WTC11 (cell line): ENCODE measurements at regions not wholly inside any gene's neighbourhood (a gene's known extent, or its start where the extent isn't known, plus 50 kb on each side); places are given as distances from the start of the nearest gene placed in this dataset.

Experiments used
- ATAC-seq: fragments of 200-7000 bp; cut with Tn5 transposase; 2 replicates; pipeline ENCODE4 v1.10.0; 2021; ENCODE audit warnings: mild to moderate bottlenecking, moderate library complexity
- CTCF ChIA-PET: fragments of 300-600 bp; sonication (Branson Sonifier 250); formaldehyde crosslinking; loops from one replicate; lab custom pipeline; 2021; ENCODE audit warnings: antibody characterized with exemption; lab: Charles Lee
- POLR2A ChIA-PET: fragments of 350-600 bp; sonication (Branson Sonifier 250); formaldehyde crosslinking; loops from one replicate; lab custom pipeline; 2021; ENCODE audit warnings: antibody characterized with exemption; lab: Charles Lee
- DNase-seq: peaks from one replicate; pipeline ENCODE4 v3.0.0; 2021; ENCODE audit warnings: low spot score
- H3K27ac Mint-ChIP-seq: 2 replicates; pipeline ENCODE4 v1.8.0; 2021; ENCODE audit warnings: mixed read lengths
- H3K27me3 Mint-ChIP-seq: 2 replicates; pipeline ENCODE4 v1.8.0; 2021; ENCODE audit warnings: low read depth, mild to moderate bottlenecking, moderate library complexity, mixed read lengths
- H3K36me3 Mint-ChIP-seq: 2 replicates; pipeline ENCODE4 v1.8.0; 2021; ENCODE audit warnings: mixed read lengths
- H3K4me1 Mint-ChIP-seq: 2 replicates; pipeline ENCODE4 v1.8.0; 2022; ENCODE audit warnings: mixed read lengths
- H3K4me3 Mint-ChIP-seq: 2 replicates; pipeline ENCODE4 v1.8.0; 2021; ENCODE audit warnings: mild to moderate bottlenecking, moderate library complexity, mixed read lengths
- H3K9me3 Mint-ChIP-seq: 2 replicates; pipeline ENCODE4 v1.8.0; 2021; ENCODE audit warnings: mixed read lengths
- CREB1 ChIP-seq: sonication (generic); formaldehyde crosslinking; IDR thresholded peaks from 2 replicates; pipeline ENCODE4 v1.8.0; 2023; ENCODE audit warnings: mild to moderate bottlenecking, missing genetic modification reagents
- CREM ChIP-seq: sonication (generic); formaldehyde crosslinking; IDR thresholded peaks from 2 replicates; pipeline ENCODE4 v1.8.1; 2022; ENCODE audit warnings: mild to moderate bottlenecking, missing genetic modification reagents, moderate library complexity
- FOXJ3 ChIP-seq: sonication (generic); formaldehyde crosslinking; IDR thresholded peaks from 2 replicates; pipeline ENCODE4 v1.9.0; 2021; ENCODE audit warnings: missing genetic modification reagents, mild to moderate bottlenecking, borderline replicate concordance
- FOXP1 ChIP-seq: sonication (generic); formaldehyde crosslinking; IDR thresholded peaks from 2 replicates; pipeline ENCODE4 v1.8.0; 2022; ENCODE audit warnings: missing genetic modification reagents, mild to moderate bottlenecking, moderate library complexity, borderline replicate concordance
- GTF2I ChIP-seq: fragments of 250-450 bp; sonication (Bioruptor Pico); conservative IDR thresholded peaks from 2 replicates; pipeline ENCODE4 v1.4.0; 2021; ENCODE audit warnings: mild to moderate bottlenecking
- NFYB ChIP-seq: sonication (generic); formaldehyde crosslinking; conservative IDR thresholded peaks from 2 replicates; pipeline ENCODE4 v1.8.0; 2022; ENCODE audit warnings: low read depth, missing genetic modification reagents
- NR2C2 ChIP-seq: sonication (generic); formaldehyde crosslinking; IDR thresholded peaks from 2 replicates; pipeline ENCODE4 v1.8.0; 2022; ENCODE audit warnings: mild to moderate bottlenecking, missing genetic modification reagents
- RELA ChIP-seq: sonication (generic); formaldehyde crosslinking; IDR thresholded peaks from 2 replicates; pipeline ENCODE4 v1.8.1; 2022; ENCODE audit warnings: missing genetic modification reagents, mild to moderate bottlenecking, borderline replicate concordance
- SP1 ChIP-seq: sonication (generic); formaldehyde crosslinking; conservative IDR thresholded peaks from 2 replicates; pipeline ENCODE4 v1.8.1; 2022; ENCODE audit warnings: missing genetic modification reagents
- ZNF317 ChIP-seq: sonication (generic); formaldehyde crosslinking; IDR thresholded peaks from 2 replicates; pipeline ENCODE4 v1.8.1; 2023; ENCODE audit warnings: low read depth, mild to moderate bottlenecking, moderate library complexity, missing genetic modification reagents, borderline replicate concordance
- TF ChIP-seq, protein P1 (sequence below): fragments of 200-600 bp; IDR thresholded peaks from 2 replicates; pipeline ENCODE4 v1.8.0; 2022; ENCODE audit warnings: antibody characterized with exemption
- TF ChIP-seq, protein P2 (sequence below): sonication (generic); formaldehyde crosslinking; IDR thresholded peaks from 2 replicates; pipeline ENCODE4 v1.8.0; 2023; ENCODE audit warnings: missing genetic modification reagents, mild to moderate bottlenecking, borderline replicate concordance
- TF ChIP-seq, protein P3 (sequence below): sonication (generic); formaldehyde crosslinking; IDR thresholded peaks from 2 replicates; pipeline ENCODE4 v1.8.1; 2022; ENCODE audit warnings: low read depth, missing genetic modification reagents, borderline replicate concordance
- TF ChIP-seq, protein P4 (sequence below): sonication (generic); formaldehyde crosslinking; IDR thresholded peaks from 2 replicates; pipeline ENCODE4 v1.8.0; 2022; ENCODE audit warnings: mild to moderate bottlenecking, missing genetic modification reagents
- TF ChIP-seq, protein P5 (sequence below): sonication (generic); formaldehyde crosslinking; IDR thresholded peaks from 2 replicates; pipeline ENCODE4 v1.8.1; 2022; ENCODE audit warnings: low read depth, mild to moderate bottlenecking, moderate library complexity, missing genetic modification reagents, borderline replicate concordance
- TF ChIP-seq, protein P6 (sequence below): sonication (generic); formaldehyde crosslinking; IDR thresholded peaks from 2 replicates; pipeline ENCODE4 v1.8.0; 2022; ENCODE audit warnings: mild to moderate bottlenecking, missing genetic modification reagents
- TF ChIP-seq, protein P7 (sequence below): fragments of 250-450 bp; sonication (Bioruptor Pico); IDR thresholded peaks from 2 replicates; pipeline ENCODE4 v1.8.0; 2021; ENCODE audit warnings: mild to moderate bottlenecking

DNA sequence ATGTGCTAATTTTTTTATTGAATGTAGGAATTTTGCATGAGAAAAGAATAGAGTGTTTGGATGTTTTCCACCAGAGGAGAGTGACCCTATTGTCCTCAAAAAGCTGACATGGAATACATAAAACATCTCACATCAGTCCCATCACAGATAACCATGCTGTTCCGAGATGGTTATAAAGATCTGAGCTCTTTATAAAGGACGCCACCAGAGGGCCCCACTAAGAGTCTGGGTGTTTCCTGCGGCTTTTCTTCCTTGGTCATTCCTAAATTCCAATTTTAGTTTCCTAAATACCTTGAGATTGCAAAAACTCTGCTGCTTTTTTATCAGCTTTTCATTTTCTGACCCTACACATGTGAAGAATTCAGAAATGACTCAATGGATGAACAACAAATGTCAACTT is 504.5 kb upstream of the FRG1 start:
- peaks cover 39% of the 10 kb centered on the region for H3K36me3 Mint-ChIP-seq
- CTCF ChIA-PET: interaction anchor here (0.7 to 1.0 kb wide), 4 partner anchors 22 to 357 kb away, joined by 3 to 5 read pairs (median 4); no protein-coding TSS in a partner anchor
- no peak overlapping the region for H3K27ac Mint-ChIP-seq
- H3K27me3 Mint-ChIP-seq: no peaks in the 10 kb centered on the region; the same call in 1 of the 2 replicates
- peak; percentile 43; the same call in 1 of the 2 replicates for ATAC-seq
- POLR2A ChIA-PET: no interaction called here
- no peak for DNase-seq
- no peaks in the 10 kb centered on the region for H3K4me1 Mint-ChIP-seq
- TF ChIP-seq, protein P1, sequence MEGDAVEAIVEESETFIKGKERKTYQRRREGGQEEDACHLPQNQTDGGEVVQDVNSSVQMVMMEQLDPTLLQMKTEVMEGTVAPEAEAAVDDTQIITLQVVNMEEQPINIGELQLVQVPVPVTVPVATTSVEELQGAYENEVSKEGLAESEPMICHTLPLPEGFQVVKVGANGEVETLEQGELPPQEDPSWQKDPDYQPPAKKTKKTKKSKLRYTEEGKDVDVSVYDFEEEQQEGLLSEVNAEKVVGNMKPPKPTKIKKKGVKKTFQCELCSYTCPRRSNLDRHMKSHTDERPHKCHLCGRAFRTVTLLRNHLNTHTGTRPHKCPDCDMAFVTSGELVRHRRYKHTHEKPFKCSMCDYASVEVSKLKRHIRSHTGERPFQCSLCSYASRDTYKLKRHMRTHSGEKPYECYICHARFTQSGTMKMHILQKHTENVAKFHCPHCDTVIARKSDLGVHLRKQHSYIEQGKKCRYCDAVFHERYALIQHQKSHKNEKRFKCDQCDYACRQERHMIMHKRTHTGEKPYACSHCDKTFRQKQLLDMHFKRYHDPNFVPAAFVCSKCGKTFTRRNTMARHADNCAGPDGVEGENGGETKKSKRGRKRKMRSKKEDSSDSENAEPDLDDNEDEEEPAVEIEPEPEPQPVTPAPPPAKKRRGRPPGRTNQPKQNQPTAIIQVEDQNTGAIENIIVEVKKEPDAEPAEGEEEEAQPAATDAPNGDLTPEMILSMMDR: peak; percentile 23; the same call in 1 of the 2 replicates
- TF ChIP-seq GTF2I: no peak
- H3K9me3 Mint-ChIP-seq: peaks cover 66% of the 10 kb centered on the region
- H3K4me3 Mint-ChIP-seq: no peak overlapping the region

DNA sequence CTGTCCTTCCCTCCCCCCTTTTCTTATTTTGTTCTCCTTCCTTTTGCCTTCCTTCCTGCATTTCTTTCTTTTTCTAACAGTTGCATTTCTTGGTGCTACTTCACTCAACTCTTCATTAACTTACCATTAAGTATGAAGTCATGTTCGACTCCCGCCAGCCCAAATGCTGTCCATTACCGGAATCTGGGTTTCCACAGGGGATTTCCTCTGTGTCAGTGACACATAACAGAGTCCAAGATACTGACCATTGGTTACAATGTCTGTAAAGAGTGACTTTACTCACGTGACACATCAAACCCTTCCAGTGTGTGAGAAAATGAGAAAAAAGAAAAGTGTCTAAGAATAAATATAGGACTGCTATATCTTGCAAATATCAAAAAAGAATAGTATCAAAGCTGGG is 500.0 kb upstream of the FRG1 start:
- Mint-ChIP-seq H3K9me3 (peaks cover 54% of the 10 kb centered on the region), H3K36me3 (peaks cover 15% of the 10 kb centered on the region), H3K27me3 (no peaks in the 10 kb centered on the region), H3K4me1 (no peaks in the 10 kb centered on the region), H3K4me3 (no peak overlapping the region), H3K27ac (no peak overlapping the region)
- DNase-seq (no peak), ATAC-seq (no peak)
- TF ChIP-seq, protein P2, sequence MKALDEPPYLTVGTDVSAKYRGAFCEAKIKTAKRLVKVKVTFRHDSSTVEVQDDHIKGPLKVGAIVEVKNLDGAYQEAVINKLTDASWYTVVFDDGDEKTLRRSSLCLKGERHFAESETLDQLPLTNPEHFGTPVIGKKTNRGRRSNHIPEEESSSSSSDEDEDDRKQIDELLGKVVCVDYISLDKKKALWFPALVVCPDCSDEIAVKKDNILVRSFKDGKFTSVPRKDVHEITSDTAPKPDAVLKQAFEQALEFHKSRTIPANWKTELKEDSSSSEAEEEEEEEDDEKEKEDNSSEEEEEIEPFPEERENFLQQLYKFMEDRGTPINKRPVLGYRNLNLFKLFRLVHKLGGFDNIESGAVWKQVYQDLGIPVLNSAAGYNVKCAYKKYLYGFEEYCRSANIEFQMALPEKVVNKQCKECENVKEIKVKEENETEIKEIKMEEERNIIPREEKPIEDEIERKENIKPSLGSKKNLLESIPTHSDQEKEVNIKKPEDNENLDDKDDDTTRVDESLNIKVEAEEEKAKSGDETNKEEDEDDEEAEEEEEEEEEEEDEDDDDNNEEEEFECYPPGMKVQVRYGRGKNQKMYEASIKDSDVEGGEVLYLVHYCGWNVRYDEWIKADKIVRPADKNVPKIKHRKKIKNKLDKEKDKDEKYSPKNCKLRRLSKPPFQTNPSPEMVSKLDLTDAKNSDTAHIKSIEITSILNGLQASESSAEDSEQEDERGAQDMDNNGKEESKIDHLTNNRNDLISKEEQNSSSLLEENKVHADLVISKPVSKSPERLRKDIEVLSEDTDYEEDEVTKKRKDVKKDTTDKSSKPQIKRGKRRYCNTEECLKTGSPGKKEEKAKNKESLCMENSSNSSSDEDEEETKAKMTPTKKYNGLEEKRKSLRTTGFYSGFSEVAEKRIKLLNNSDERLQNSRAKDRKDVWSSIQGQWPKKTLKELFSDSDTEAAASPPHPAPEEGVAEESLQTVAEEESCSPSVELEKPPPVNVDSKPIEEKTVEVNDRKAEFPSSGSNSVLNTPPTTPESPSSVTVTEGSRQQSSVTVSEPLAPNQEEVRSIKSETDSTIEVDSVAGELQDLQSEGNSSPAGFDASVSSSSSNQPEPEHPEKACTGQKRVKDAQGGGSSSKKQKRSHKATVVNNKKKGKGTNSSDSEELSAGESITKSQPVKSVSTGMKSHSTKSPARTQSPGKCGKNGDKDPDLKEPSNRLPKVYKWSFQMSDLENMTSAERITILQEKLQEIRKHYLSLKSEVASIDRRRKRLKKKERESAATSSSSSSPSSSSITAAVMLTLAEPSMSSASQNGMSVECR (CRISPR knock-in tag): no peak
- no peak for TF ChIP-seq NR2C2
- TF ChIP-seq FOXP1 (CRISPR knock-in tag): no peak
- no peak for TF ChIP-seq FOXJ3 (CRISPR knock-in tag)
- TF ChIP-seq SP1 (CRISPR knock-in tag): no peak
- no peak for TF ChIP-seq RELA (CRISPR knock-in tag)
- TF ChIP-seq, protein P3, sequence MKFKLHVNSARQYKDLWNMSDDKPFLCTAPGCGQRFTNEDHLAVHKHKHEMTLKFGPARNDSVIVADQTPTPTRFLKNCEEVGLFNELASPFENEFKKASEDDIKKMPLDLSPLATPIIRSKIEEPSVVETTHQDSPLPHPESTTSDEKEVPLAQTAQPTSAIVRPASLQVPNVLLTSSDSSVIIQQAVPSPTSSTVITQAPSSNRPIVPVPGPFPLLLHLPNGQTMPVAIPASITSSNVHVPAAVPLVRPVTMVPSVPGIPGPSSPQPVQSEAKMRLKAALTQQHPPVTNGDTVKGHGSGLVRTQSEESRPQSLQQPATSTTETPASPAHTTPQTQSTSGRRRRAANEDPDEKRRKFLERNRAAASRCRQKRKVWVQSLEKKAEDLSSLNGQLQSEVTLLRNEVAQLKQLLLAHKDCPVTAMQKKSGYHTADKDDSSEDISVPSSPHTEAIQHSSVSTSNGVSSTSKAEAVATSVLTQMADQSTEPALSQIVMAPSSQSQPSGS: no peak
- TF ChIP-seq, protein P4, sequence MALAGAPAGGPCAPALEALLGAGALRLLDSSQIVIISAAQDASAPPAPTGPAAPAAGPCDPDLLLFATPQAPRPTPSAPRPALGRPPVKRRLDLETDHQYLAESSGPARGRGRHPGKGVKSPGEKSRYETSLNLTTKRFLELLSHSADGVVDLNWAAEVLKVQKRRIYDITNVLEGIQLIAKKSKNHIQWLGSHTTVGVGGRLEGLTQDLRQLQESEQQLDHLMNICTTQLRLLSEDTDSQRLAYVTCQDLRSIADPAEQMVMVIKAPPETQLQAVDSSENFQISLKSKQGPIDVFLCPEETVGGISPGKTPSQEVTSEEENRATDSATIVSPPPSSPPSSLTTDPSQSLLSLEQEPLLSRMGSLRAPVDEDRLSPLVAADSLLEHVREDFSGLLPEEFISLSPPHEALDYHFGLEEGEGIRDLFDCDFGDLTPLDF (CRISPR knock-in tag): no peak
- TF ChIP-seq, protein P5, sequence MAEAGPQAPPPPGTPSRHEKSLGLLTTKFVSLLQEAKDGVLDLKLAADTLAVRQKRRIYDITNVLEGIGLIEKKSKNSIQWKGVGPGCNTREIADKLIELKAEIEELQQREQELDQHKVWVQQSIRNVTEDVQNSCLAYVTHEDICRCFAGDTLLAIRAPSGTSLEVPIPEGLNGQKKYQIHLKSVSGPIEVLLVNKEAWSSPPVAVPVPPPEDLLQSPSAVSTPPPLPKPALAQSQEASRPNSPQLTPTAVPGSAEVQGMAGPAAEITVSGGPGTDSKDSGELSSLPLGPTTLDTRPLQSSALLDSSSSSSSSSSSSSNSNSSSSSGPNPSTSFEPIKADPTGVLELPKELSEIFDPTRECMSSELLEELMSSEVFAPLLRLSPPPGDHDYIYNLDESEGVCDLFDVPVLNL (CRISPR knock-in tag): no peak
- no peak for TF ChIP-seq CREM (CRISPR knock-in tag)
- ChIA-PET CTCF (no interaction called here), POLR2A (no interaction called here)

DNA sequence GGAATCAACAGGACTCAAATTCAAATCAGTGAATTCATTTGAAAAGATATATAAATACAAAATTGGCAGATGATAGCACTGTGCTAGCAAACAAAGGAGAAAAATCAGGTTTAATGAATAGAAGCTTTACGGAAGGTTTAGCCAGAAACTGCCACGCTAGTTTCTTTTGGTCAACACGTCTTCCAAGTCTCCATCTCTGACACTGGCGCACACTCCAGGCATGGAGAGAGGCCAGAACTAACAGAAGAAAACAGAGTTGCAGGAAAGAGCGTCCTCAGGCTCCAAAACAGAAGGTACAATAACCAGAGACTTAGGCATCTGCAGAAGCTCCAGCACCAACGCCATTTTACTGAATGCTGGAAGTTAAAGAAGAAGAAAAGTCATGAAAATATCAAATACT is 497.3 kb upstream of the FRG1 start:
- no peak for ATAC-seq
- POLR2A ChIA-PET: no interaction called here
- TF ChIP-seq ZNF317 (CRISPR knock-in tag): no peak
- TF ChIP-seq, protein P6, sequence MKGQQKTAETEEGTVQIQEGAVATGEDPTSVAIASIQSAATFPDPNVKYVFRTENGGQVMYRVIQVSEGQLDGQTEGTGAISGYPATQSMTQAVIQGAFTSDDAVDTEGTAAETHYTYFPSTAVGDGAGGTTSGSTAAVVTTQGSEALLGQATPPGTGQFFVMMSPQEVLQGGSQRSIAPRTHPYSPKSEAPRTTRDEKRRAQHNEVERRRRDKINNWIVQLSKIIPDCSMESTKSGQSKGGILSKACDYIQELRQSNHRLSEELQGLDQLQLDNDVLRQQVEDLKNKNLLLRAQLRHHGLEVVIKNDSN (CRISPR knock-in tag): no peak
- no peak for TF ChIP-seq NFYB (CRISPR knock-in tag)
- TF ChIP-seq, protein P7, sequence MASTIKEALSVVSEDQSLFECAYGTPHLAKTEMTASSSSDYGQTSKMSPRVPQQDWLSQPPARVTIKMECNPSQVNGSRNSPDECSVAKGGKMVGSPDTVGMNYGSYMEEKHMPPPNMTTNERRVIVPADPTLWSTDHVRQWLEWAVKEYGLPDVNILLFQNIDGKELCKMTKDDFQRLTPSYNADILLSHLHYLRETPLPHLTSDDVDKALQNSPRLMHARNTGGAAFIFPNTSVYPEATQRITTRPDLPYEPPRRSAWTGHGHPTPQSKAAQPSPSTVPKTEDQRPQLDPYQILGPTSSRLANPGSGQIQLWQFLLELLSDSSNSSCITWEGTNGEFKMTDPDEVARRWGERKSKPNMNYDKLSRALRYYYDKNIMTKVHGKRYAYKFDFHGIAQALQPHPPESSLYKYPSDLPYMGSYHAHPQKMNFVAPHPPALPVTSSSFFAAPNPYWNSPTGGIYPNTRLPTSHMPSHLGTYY (CRISPR knock-in tag): no peak
- no peak for TF ChIP-seq CREB1 (CRISPR knock-in tag)

More for the DNA sequence above, 497.3 kb upstream of the FRG1 start:
- peaks cover 11% of the 10 kb centered on the region for H3K36me3 Mint-ChIP-seq
- H3K4me3 Mint-ChIP-seq: no peak overlapping the region
- no peak for DNase-seq
- H3K27me3 Mint-ChIP-seq: no peaks in the 10 kb centered on the region; the same call in 1 of the 2 replicates
- no peak overlapping the region for H3K27ac Mint-ChIP-seq
- H3K4me1 Mint-ChIP-seq: no peaks in the 10 kb centered on the region
- CTCF ChIA-PET: no interaction called here
- peaks cover 56% of the 10 kb centered on the region for H3K9me3 Mint-ChIP-seq
